T47D (cell line): ENCODE measurements at regions not wholly inside any gene's neighbourhood (a gene's known extent, or its start where the extent isn't known, plus 50 kb on each side); places are given as distances from the start of the nearest gene placed in this dataset.
"Not testable (repeated sequence)": the region's sequence is repeated elsewhere in the genome, so short reads cannot be mapped to it uniquely, and the experiment has no call there.

ENCODE experiments used
- DNase-seq, 2 experiments: peaks; one replicate each; pipeline versions ENCODE4 v3.0.0 to v3.0.0-alpha.2; 2011 to 2012; ENCODE audit warnings: low read depth in 1 of 2, low spot score in 1 of 2
- JUND ChIP-seq: IDR thresholded peaks from 2 replicates; pipeline ENCODE4 v1.6.1; 2012; ENCODE audit warnings: low read depth
- in situ Hi-C: cut with HindIII; loops from 2 replicates; pipeline ENCODE4 v1.10.0; 2016; ENCODE audit warnings: low sequenced_read_pairs, low pct_unique_long_range_greater_than_20kb

DNA sequence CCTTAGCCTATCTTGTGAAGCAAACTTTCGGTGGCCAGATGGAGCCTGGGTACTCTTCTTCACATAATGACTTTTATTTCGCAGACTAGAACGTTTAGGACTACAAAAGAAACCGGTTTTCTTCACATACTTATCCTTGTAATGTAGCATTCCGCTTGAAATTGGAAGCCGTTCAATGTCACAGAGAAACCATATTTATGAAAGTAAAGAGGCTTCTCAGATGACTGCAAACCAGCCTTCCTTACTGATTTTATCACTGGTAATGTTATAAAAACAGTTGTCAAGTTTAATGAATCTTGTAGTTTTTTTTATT is 94.1 kb downstream of the PPIAL4G start:
- DNase-seq: no peak
- in situ Hi-C loops: no loop called here
- no peak for TF ChIP-seq JUND

DNA sequence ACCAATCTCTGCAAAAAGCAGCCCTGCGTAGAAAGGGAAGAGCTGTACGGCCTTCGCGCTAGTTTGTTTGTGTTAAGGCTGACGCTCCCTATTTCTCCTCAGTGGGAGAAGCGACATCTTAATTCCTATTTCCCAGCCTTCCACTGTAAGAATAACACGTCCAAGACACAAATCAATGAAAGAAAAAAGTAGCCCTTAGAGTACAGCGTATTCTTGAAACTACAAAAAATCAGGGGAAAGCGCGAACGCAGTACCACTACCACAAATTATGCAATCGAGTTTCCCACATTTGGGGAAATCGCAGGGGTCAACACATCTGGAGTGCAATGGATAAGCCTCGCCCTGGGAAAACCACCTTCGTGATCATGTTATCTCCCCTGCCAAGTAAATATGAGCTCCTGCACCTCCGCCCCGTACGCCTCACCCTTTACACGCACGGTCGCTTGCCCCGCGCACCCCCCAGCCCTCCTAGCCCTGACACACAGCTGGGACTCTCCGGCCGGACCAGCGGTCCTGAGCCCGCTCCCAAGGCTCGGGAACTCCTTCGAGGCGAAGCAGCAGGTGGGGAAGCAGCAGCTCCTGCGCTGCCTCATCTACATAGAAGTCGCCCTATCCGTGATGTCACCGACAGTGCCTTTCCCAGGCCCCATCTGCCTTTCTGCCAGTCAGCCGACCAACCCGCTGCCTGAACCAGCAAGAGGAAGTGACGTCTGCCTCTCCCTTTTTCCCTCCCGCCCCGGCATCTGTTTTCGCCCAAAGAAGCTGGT is 94.7 kb downstream of the PPIAL4G start:
- in situ Hi-C loops: no loop called here
- no peak for TF ChIP-seq JUND
- DNase-seq: peak; percentile 80 to 93

DNA sequence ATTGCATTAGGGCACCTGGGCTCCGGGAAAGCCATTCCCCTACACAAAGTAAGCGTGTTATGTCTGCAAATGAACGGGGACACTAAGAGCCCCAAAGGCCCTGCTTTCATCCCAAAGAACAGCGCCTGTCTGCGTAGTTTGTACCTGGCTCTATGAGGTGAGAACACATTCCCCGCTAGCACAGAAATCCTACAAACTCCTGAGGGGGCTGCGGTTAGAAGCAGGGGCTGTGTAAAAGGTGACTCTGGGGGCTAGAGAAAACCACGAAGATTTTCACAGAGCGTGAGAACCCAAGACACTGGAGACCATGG is 95.2 kb downstream of the PPIAL4G start:
- in situ Hi-C loops, DNase-seq: not testable (repeated sequence)

DNA sequence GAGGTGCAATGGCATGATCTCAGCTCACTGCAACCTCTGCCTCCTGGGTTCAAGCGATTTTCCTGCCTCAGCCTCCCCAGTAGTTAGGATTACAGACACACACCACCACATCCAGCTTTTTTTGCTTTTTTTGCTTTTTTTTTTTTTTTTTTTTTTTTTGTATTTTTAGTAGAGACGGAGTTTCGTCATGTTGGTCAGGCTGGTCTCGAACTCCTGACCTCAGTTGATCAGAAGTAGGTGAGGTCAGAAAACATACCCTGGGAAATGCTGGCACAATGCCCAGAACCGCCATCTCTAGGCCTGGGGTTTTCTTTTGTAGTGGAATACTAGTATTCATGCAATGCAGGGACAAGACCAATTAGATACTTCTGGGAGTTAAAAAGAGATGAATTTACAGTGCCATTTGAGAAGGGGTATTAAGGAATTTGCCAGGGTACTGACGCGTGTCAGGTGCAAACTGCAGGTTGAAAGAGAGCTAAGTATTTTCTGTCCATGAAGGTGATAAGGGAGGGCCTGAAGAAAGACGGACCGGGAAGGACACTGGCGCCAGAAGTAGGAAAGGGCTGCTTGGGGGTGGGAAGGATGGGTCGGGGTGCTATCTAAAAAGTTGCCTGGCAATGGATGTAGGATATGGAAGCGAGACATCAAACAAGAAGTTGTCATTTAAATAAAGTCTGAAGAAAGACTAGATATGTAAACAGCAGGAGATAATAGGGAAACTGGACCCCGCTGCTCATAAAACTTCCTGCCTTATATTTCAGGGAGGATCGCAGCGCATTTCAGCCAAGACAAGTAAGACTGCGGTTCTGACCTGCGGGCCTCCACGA is 95.8 kb downstream of the PPIAL4G start:
- DNase-seq, in situ Hi-C loops: not testable (repeated sequence)

DNA sequence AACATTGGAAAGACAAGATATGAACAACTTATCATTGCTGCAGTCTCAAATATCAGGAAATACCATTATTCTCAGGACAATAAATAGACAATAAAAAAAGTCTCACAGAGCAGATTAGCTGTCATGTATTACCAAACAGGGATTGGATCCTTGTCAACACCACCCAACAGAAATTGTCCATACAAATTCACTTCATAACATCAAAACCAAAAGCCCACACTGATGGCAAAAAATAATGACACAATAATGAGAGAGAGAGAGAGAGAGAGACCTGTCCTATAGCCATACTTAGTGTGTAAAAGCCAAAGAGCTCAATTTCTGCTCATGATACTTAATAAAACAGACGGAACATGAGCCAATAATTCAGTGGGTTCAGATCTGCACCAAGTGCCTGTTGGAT is 96.5 kb downstream of the PPIAL4G start:
- no peak for TF ChIP-seq JUND
- in situ Hi-C loops: no loop called here
- no peak for DNase-seq

DNA sequence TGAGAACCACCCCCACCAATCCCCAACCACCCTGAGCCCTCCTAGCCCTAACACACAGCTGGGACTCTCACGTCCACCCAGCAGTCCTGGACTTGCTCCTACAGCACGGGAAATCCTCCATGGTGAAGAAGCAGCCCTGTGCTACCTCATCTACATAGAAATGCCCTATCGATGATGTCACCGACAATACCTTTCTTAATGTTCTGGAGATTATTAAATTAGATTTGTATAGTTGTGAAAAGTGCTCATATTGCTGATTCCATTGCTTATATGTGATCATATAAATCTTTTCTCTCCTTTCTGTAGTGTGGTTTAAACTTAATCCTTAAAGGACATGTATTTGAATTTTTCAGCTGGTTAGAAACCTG is 97.1 kb downstream of the PPIAL4G start:
- DNase-seq, in situ Hi-C loops: not testable (repeated sequence)

DNA sequence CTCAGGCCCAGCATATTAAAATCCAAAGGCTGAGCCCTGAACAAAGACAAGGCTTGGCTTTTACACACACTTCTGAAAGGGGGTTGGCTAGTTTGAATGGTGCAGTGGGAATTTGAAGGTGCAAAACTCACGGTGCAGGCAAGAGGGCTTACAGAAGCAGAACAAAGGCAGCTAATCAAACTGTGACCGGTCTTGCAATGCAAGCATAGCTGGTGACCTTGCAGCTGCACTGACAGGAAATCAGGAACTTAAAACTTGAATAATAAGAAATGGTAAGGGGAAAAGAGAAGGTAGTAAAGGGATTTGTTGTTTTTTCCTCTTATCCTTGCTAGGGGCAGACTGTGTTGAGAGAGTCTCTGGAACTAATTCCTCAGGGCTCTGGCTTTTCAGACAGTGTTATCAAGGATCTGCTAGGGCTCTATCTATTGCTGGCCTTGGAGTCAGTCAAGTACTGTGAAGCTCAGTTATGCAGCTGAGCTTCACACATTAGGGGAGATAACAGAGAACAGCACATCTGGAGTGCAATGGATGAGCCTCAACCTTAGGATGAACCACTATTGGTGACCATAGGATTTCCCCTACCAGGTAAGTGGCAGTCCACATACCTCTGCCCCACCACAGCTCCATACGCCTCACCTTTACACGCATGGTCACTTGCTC is 97.6 kb downstream of the PPIAL4G start:
- in situ Hi-C loops: no loop called here
- TF ChIP-seq JUND: no peak
- DNase-seq: no peak

DNA sequence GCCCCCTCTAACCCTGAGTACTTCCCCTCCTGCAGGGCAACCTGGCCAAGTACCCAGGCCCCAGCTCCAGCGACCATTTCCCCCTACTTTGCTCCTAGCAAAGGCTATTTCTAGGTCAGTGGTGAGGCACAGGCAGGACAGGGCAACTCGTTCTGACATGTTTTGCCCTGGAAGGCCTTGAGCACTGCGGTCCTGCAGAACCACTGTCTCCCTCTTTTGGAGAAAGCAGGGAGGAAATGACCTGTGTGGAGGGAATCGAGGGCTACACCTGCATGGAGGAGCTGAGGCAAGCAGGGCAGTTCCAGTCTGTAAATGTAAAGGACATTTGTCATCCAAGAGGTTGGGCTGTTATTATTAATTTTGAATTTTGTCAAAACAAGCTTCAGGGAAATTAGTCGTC is 99.1 kb downstream of the PPIAL4G start:
- no peak for TF ChIP-seq JUND
- in situ Hi-C loops: no loop called here
- no peak for DNase-seq

DNA sequence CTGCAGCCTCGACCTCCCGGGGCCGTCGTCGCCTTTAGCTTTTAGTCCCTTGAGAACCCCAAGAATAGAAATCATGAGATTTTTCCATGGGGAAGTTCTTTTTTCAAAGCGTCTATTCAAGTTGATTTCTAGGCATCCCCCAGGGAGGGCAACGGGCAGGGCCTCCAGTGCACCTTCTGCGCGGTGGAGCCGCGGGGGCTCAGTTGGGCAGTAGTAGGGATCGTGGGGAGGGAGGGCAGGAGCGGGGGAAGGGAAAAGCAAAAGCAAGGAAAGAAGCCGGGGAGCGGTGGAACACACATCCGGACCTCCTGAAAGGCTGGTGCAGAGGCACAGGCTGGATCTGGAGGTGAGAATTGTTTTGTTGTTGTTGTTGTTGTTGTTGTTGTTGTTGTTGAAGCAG is 103.4 kb downstream of the PPIAL4G start:
- no peak for TF ChIP-seq JUND
- in situ Hi-C loops: no loop called here
- no peak for DNase-seq

DNA sequence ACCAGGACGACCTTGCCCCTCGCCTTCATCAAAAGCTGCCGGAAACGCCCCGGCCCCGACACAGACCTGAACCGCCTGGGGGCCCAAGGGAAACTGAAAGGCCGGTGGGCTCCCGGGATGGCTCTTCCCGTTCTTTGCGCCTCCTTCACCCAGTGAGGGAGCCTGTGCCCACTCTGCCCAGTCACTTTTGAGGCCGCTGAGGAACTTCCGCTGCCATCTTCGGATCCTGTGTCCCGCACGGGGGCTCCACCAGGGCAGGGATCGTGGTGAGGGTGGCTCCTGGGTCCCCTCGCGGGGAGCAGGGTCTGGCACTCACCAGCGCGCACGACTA is 104.0 kb downstream of the PPIAL4G start:
- in situ Hi-C loops: no loop called here
- no peak for DNase-seq
- no peak for TF ChIP-seq JUND

DNA sequence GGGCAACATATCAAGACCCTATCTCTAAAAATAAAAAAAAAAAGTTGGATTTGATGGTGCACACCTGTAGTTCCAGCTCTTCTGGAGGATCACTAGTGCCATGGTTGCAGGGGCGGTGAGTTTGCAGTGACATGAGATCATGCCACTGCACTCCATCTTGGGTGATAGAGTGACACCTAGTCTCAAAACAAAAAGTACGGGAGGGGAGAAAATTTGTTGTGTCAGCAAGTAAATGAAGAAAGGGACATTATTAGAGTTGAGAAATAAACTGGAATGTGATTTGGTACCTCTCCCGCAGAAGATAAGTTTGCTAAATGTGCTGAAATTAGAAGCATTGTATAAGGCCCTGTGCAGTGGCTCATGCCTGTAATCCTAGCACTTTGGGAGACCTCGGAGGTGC is 105.1 kb downstream of the PPIAL4G start:
- in situ Hi-C loops, DNase-seq: not testable (repeated sequence)

DNA sequence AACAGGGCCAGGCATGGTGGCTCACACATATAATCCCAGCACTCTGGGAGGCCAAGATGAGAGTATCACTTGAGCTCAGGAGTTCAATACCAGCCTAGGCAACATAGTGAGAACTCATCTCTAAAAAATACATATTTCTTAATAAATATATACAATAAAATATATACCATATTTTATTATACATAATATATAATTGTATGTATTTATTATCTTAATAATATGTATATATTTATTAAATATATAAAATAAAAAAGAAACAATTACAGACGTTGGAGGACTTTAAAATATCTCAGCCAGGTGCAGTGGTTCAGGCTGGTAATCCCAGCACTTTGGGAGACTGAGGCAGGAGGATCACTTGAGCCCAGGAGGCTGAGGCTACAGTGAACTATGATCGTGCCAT is 106.1 kb downstream of the PPIAL4G start:
- in situ Hi-C loops, DNase-seq: not testable (repeated sequence)

DNA sequence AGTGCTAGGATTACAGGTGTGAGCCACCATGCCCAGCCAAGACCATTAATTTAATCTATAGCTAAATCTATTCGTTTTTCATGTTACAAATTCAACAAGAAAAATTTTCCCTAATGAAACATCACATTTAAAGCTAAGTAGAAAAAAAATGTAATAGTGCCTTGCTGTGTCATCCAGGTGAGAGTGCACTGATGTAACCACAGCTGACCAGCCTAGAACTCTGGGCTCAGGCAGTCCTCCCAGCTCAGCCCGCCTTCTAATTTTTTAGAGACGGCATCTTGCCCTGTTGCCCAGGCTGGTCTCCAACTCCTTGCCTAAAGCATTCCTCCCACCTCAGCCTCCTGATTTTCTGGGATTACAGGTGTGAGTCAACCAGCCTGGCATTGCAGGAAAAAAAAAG is 109.0 kb downstream of the PPIAL4G start:
- no peak for DNase-seq
- no peak for TF ChIP-seq JUND
- in situ Hi-C loops: no loop called here
